ENCODE measurements at regions not wholly inside any gene's neighbourhood (a gene's known extent, or its start where the extent isn't known, plus 50 kb on each side); places are given as distances from the start of the nearest gene placed in this dataset.

DNA sequence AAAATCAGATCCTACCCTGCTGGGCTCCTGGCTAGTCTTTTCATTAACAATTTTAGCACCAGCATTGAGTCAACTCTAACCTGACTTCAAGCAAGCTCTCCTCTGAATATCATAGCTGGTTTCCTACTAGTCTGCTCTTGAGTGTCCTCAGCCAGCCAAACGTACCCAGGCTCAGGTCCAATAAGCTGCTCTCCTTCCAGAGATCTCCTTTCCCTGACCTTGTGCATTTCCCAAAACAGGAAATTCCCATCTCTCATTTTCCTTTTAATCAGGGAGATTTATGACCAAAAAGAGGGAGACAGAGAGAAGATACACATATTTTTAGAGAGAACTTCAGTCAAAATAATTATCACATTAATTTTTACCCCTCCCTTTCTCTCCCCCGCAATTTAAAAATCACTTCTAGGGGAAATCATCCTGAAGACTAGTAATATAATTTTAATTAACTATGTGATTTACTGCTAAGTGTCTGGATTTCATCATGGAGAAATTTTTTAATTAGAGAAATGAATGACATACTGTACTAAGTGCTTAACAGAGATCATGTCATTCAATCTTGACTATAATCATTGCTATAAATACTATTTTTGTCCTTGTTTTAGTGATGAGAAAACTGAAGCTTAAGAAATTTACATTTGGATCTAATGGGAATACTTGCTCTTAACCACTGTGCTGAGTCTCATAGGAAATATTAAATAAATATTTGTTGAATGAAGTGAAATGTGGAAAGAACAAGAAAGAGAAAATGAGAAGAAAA lies 421.7 kb upstream of the INTU start:
- ATAC-seq = peak; percentile 70

DNA sequence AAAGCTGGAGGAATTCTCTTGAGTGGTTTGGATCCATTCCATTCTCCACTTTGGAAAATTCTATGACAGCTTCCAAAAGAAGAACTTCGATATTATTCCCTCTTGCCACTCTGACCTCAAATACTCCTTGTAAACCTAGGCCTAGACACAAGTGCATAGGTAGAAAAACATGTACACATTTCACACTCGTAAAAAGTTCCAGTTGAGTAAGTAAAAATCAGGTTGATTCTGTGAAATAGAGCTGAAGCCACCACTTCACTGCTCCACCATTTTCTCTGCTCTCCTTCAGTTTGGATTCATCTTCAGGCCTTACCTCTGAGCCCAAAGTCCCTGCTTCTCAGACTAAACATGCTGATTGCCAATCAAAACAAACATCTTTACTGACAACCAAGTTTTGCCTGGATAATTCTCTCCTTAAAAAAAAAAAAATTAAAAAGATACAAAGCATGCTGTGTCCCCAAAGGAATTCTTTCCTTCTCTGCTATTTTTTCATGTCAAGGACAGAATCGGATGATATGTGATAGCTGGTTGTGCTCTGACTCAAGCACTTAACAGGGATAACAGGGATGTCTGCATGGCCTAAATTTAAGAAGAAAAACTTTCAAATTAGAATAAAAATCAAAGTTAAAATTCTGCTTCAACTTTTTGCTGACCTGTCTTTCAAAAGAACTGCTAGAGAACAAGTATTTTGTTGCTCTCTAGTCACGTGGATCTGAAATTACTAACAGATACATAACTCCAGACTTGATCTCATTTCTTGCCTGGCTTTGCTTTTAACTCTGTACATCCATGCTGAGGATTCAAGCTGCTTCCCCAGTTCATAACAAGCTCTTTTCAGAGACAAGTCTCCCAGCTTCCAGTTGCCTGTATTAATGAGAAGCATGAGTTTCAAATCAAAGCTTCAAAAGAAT lies 420.9 kb upstream of the INTU start:
- no peak for TF ChIP-seq ZFP30 (CRISPR knock-in tag; IDR thresholded peaks at IDR 0.05)
- no peak for TF ChIP-seq RARB (CRISPR knock-in tag; IDR thresholded peaks at IDR 0.05)
- TF ChIP-seq, protein P1, sequence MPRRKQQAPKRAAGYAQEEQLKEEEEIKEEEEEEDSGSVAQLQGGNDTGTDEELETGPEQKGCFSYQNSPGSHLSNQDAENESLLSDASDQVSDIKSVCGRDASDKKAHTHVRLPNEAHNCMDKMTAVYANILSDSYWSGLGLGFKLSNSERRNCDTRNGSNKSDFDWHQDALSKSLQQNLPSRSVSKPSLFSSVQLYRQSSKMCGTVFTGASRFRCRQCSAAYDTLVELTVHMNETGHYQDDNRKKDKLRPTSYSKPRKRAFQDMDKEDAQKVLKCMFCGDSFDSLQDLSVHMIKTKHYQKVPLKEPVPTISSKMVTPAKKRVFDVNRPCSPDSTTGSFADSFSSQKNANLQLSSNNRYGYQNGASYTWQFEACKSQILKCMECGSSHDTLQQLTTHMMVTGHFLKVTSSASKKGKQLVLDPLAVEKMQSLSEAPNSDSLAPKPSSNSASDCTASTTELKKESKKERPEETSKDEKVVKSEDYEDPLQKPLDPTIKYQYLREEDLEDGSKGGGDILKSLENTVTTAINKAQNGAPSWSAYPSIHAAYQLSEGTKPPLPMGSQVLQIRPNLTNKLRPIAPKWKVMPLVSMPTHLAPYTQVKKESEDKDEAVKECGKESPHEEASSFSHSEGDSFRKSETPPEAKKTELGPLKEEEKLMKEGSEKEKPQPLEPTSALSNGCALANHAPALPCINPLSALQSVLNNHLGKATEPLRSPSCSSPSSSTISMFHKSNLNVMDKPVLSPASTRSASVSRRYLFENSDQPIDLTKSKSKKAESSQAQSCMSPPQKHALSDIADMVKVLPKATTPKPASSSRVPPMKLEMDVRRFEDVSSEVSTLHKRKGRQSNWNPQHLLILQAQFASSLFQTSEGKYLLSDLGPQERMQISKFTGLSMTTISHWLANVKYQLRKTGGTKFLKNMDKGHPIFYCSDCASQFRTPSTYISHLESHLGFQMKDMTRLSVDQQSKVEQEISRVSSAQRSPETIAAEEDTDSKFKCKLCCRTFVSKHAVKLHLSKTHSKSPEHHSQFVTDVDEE (CRISPR knock-in tag; IDR thresholded peaks at IDR 0.05) = no peak
- TF ChIP-seq, protein P2, sequence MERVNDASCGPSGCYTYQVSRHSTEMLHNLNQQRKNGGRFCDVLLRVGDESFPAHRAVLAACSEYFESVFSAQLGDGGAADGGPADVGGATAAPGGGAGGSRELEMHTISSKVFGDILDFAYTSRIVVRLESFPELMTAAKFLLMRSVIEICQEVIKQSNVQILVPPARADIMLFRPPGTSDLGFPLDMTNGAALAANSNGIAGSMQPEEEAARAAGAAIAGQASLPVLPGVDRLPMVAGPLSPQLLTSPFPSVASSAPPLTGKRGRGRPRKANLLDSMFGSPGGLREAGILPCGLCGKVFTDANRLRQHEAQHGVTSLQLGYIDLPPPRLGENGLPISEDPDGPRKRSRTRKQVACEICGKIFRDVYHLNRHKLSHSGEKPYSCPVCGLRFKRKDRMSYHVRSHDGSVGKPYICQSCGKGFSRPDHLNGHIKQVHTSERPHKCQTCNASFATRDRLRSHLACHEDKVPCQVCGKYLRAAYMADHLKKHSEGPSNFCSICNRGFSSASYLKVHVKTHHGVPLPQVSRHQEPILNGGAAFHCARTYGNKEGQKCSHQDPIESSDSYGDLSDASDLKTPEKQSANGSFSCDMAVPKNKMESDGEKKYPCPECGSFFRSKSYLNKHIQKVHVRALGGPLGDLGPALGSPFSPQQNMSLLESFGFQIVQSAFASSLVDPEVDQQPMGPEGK (CRISPR knock-in tag; IDR thresholded peaks at IDR 0.05; ENCODE audit: borderline replicate concordance) = no peak
- no peak for TF ChIP-seq TOX (CRISPR knock-in tag; IDR thresholded peaks at IDR 0.05; ENCODE audit: borderline replicate concordance)
- TF ChIP-seq ZNF565 (CRISPR knock-in tag; conservative IDR thresholded peaks at IDR 0.05; ENCODE audit: low read depth) = no peak
- no peak for TF ChIP-seq SNAI2 (CRISPR knock-in tag; IDR thresholded peaks at IDR 0.05)
- ATAC-seq = peak; percentile 80

More for the DNA sequence above, 421.7 kb upstream of the INTU start:
- TF ChIP-seq ARNTL (CRISPR knock-in tag; IDR thresholded peaks at IDR 0.05; ENCODE audit: borderline replicate concordance, low read depth) (no peak), OSR1 (CRISPR knock-in tag; IDR thresholded peaks at IDR 0.05) (peak; percentile 33; the same call in 1 of the 2 replicates), BACH2 (CRISPR knock-in tag; IDR thresholded peaks at IDR 0.05; ENCODE audit: borderline replicate concordance) (no peak), ZC3H10 (CRISPR knock-in tag; IDR thresholded peaks at IDR 0.05) (peak; percentile 83), GLIS3 (CRISPR knock-in tag; IDR thresholded peaks at IDR 0.05) (no peak), SNAI2 (CRISPR knock-in tag; IDR thresholded peaks at IDR 0.05) (no peak), TCF4 (CRISPR knock-in tag; IDR thresholded peaks at IDR 0.05; ENCODE audit: borderline replicate concordance) (no peak), ZFP30 (CRISPR knock-in tag; IDR thresholded peaks at IDR 0.05) (no peak), TOX (CRISPR knock-in tag; IDR thresholded peaks at IDR 0.05; ENCODE audit: borderline replicate concordance) (0 out of 2 replicates have a peak, but pooled peaks have one; percentile 36), ESRRG (CRISPR knock-in tag; IDR thresholded peaks at IDR 0.05) (no peak), ISL1 (CRISPR knock-in tag; IDR thresholded peaks at IDR 0.05) (no peak), RARB (CRISPR knock-in tag; IDR thresholded peaks at IDR 0.05) (no peak), CSDC2 (CRISPR knock-in tag; IDR thresholded peaks at IDR 0.05) (no peak), ZNF70 (CRISPR knock-in tag; IDR thresholded peaks at IDR 0.05) (no peak), PPARA (CRISPR knock-in tag; IDR thresholded peaks at IDR 0.05; ENCODE audit: borderline replicate concordance) (no peak), ZFP3 (CRISPR knock-in tag; IDR thresholded peaks at IDR 0.05) (no peak), ZNF565 (CRISPR knock-in tag; conservative IDR thresholded peaks at IDR 0.05; ENCODE audit: low read depth) (no peak), ZNF8 (CRISPR knock-in tag; IDR thresholded peaks at IDR 0.05) (no peak)
- TF ChIP-seq, protein P1 (CRISPR knock-in tag; IDR thresholded peaks at IDR 0.05) = no peak
- TF ChIP-seq, protein P3, sequence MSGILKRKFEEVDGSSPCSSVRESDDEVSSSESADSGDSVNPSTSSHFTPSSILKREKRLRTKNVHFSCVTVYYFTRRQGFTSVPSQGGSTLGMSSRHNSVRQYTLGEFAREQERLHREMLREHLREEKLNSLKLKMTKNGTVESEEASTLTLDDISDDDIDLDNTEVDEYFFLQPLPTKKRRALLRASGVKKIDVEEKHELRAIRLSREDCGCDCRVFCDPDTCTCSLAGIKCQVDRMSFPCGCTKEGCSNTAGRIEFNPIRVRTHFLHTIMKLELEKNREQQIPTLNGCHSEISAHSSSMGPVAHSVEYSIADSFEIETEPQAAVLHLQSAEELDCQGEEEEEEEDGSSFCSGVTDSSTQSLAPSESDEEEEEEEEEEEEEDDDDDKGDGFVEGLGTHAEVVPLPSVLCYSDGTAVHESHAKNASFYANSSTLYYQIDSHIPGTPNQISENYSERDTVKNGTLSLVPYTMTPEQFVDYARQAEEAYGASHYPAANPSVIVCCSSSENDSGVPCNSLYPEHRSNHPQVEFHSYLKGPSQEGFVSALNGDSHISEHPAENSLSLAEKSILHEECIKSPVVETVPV (CRISPR knock-in tag; IDR thresholded peaks at IDR 0.05) = no peak
- TF ChIP-seq, protein P4, sequence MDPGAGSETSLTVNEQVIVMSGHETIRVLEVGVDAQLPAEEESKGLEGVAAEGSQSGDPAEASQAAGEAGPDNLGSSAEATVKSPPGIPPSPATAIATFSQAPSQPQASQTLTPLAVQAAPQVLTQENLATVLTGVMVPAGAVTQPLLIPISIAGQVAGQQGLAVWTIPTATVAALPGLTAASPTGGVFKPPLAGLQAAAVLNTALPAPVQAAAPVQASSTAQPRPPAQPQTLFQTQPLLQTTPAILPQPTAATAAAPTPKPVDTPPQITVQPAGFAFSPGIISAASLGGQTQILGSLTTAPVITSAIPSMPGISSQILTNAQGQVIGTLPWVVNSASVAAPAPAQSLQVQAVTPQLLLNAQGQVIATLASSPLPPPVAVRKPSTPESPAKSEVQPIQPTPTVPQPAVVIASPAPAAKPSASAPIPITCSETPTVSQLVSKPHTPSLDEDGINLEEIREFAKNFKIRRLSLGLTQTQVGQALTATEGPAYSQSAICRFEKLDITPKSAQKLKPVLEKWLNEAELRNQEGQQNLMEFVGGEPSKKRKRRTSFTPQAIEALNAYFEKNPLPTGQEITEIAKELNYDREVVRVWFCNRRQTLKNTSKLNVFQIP (CRISPR knock-in tag; IDR thresholded peaks at IDR 0.05; ENCODE audit: borderline replicate concordance, low read depth) = no peak
- TF ChIP-seq, protein P2 (CRISPR knock-in tag; IDR thresholded peaks at IDR 0.05; ENCODE audit: borderline replicate concordance) = no peak
- TF ChIP-seq, protein P5, sequence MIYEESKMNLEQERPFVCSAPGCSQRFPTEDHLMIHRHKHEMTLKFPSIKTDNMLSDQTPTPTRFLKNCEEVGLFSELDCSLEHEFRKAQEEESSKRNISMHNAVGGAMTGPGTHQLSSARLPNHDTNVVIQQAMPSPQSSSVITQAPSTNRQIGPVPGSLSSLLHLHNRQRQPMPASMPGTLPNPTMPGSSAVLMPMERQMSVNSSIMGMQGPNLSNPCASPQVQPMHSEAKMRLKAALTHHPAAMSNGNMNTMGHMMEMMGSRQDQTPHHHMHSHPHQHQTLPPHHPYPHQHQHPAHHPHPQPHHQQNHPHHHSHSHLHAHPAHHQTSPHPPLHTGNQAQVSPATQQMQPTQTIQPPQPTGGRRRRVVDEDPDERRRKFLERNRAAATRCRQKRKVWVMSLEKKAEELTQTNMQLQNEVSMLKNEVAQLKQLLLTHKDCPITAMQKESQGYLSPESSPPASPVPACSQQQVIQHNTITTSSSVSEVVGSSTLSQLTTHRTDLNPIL (CRISPR knock-in tag; IDR thresholded peaks at IDR 0.05; ENCODE audit: low read depth) = no peak
